Activated CD4-positive, alpha-beta T cell treated with anti-CD3 and anti-CD28 coated beads, Interleukin-2, amount 10 ng/mL, durations not matched to agents 24 days and 14 days (primary cell): ENCODE measurements at regions not wholly inside any gene's neighbourhood (a gene's known extent, or its start where the extent isn't known, plus 50 kb on each side); places are given as distances from the start of the nearest gene placed in this dataset.

ENCODE experiments used
- DNase-seq: peaks from one replicate; pipeline ENCODE4 v3.0.0; 2022
- H3K27ac Mint-ChIP-seq: one replicate; pipeline ENCODE4 v1.8.0; 2022; ENCODE audit warnings: mild to moderate bottlenecking, mixed read lengths
- H3K27me3 Mint-ChIP-seq: one replicate; pipeline ENCODE4 v1.8.0; 2022; ENCODE audit warnings: mixed read lengths
- H3K36me3 Mint-ChIP-seq: one replicate; pipeline ENCODE4 v1.8.0; 2022; ENCODE audit warnings: low read depth, mild to moderate bottlenecking, mixed read lengths
- H3K4me1 Mint-ChIP-seq: one replicate; pipeline ENCODE4 v1.8.0; 2021; ENCODE audit warnings: mixed read lengths
- H3K4me3 Mint-ChIP-seq: one replicate; pipeline ENCODE4 v1.8.0; 2022; ENCODE audit warnings: mild to moderate bottlenecking, moderate library complexity, mixed read lengths
- H3K9me3 Mint-ChIP-seq: one replicate; pipeline ENCODE4 v1.8.0; 2021; ENCODE audit warnings: mixed read lengths
- intact Hi-C: fragments of 100-400 bp; cut with micrococcal nuclease; formaldehyde crosslinking; loops from one replicate; pipeline ENCODE4 v1.15.1; 2023

DNA sequence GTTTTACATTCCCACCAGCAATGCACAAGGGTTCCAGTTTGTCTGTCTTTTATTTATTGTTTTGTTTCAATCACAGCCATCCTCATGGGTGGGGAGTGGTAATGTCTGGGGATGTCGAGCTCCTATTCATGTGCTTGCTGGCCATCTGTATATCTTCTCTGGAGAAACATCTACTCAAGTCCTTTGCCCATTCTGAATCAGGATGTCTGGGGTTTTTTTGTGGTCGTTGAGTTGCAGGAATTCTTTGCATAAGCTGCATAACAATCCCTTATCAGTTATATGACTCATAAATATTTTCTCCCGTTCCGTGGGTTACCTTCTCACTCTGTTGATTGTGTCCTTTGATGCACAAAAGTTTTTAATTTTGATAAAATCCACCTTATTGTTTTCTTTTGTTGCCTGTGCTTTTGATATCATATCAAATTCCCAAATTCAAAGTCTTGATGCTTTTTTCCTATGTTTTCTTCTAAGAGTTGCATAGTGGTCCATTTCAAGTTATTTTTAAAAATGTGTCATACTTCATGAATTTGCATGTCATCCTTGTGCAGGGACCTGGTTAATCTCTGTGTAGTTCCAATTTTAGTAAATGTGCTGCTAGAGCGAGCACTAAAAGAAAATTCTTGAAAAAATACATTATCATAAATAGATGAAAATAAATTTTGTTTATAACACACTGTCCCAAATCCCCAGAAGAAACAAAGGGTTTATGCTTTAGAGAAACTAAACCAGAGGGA lies 54.9 kb upstream of the PDE10A start:
- intact Hi-C loops: no loop called here
- no peaks in the 10 kb centered on the region for H3K27me3 Mint-ChIP-seq
- no peak overlapping the region for H3K4me3 Mint-ChIP-seq
- H3K9me3 Mint-ChIP-seq: no peaks in the 10 kb centered on the region
- no peak for DNase-seq
- H3K4me1 Mint-ChIP-seq: no peaks in the 10 kb centered on the region
- no peak overlapping the region for H3K27ac Mint-ChIP-seq
- no peaks in the 10 kb centered on the region for H3K36me3 Mint-ChIP-seq

DNA sequence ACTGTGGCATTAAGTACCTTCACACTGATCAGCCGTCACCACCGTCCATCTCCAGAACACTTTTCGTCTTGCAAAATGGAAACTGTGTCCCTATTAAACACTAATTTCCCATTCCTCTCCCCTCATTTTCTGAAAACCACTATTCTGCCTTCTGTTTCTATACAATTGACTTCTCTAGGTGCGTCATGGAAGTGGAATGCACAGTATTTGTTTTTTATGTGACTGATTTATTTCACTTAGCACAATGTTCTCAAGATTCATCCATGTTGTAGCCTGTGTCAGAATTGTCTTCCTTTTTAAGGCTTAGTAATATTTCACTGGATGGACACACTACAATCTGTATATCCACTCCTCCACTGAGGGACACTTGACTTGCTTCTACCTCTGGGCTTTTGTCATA lies 53.8 kb upstream of the PDE10A start:
- Mint-ChIP-seq H3K9me3 (no peaks in the 10 kb centered on the region), H3K27me3 (no peaks in the 10 kb centered on the region)

DNA sequence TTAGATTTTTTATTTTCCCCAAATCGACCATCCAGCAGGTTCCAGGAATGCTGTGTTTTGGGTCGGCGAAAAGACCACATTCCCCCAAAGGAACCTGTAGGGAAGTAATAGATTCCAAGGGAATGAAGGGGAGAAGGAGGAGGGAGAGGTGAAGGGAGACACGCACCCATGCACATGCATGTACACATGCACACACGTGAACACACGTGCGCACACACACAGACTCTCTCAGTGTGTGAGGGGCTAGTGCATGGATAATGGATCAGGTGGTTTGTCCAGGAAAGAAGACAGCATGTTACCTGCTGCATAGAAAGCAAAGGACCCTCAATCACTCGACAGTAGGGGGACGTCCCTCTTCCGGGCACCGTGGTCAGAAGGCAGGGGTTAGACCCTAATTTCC lies 52.4 kb upstream of the PDE10A start:
- Mint-ChIP-seq H3K4me3 (no peak overlapping the region), H3K4me1 (no peaks in the 10 kb centered on the region), H3K27ac (no peak overlapping the region), H3K27me3 (no peaks in the 10 kb centered on the region), H3K9me3 (no peaks in the 10 kb centered on the region), H3K36me3 (no peaks in the 10 kb centered on the region)
- DNase-seq: no peak
- intact Hi-C loops: no loop called here

More for the DNA sequence above, 53.8 kb upstream of the PDE10A start:
- Mint-ChIP-seq H3K36me3 (no peaks in the 10 kb centered on the region), H3K4me3 (no peak overlapping the region), H3K4me1 (no peaks in the 10 kb centered on the region), H3K27ac (no peak overlapping the region)
- intact Hi-C loops: no loop called here
- DNase-seq: no peak

DNA sequence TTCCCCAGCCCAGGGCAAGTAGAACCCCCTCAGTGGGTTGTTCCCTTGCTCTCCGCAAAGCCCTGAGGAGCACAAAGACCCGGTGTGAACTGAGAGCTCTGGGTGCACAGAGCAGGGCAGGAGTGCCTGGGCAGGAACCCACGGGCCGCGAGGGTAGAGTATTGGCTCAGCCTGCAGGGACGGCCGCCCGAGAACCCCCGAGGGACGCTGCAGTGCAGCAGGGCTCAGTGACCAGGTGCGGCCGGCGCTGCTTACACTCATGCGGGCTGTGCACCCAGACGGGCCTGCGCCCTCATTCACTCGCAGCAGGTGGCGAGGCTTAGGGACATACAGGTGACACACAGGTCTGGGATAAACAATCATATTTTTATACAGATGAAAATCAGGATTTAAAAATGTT lies 51.9 kb upstream of the PDE10A start:
- intact Hi-C loops: no loop called here
- H3K36me3 Mint-ChIP-seq: no peaks in the 10 kb centered on the region
- H3K4me3 Mint-ChIP-seq: no peak overlapping the region
- DNase-seq: no peak
- no peaks in the 10 kb centered on the region for H3K4me1 Mint-ChIP-seq
- H3K9me3 Mint-ChIP-seq: no peaks in the 10 kb centered on the region
- H3K27ac Mint-ChIP-seq: no peak overlapping the region
- no peaks in the 10 kb centered on the region for H3K27me3 Mint-ChIP-seq

DNA sequence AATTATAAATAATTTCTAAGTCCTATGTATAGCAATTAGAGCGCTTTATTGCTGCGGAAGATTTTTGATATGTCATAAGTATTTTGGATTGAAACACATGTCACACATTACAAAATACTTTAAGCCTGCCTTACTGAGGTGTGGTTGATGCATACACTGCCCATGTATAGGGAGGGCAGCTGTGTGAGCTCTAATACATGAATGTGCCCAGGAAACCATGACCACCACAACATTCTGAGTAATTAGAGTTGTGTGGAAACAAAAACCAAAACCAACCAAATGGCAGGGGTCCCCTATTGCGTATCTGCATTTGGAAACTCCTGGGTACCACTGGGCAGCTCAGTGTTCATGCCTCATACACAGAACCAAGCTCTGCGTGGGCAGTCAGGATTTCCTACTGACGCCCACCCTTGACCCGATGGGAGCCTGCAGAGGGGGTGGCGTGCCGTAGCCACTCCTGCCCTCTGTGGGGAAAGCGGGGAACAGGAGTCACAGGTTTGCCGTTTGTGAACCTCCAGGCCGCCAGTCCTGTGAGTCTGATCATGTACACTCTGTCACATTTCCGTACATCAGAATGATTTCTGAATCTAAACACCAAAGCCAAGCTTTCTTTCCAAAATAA lies 50.9 kb upstream of the PDE10A start:
- H3K4me3 Mint-ChIP-seq: no peak overlapping the region
- no peaks in the 10 kb centered on the region for H3K27me3 Mint-ChIP-seq
- intact Hi-C loops: no loop called here
- no peaks in the 10 kb centered on the region for H3K36me3 Mint-ChIP-seq
- DNase-seq: no peak
- no peaks in the 10 kb centered on the region for H3K9me3 Mint-ChIP-seq
- H3K4me1 Mint-ChIP-seq: no peaks in the 10 kb centered on the region
- no peak overlapping the region for H3K27ac Mint-ChIP-seq
